Adrenal gland (tissue), 9 donors: ENCODE measurements at regions not wholly inside any gene's neighbourhood (a gene's known extent, or its start where the extent isn't known, plus 50 kb on each side); places are given as distances from the start of the nearest gene placed in this dataset.
"Not testable (repeated sequence)": the region's sequence is repeated elsewhere in the genome, so short reads cannot be mapped to it uniquely, and the experiment has no call there.

ENCODE experiments used
- DNase-seq, 7 donors: peaks; one replicate each; pipeline ENCODE4 v3.0.0-alpha.2; 2019 to 2020
- H3K27ac ChIP-seq, 5 donors: fragments of 200-600 bp; sonication (generic) in 4 of 5; 1 replicate in 3 of 5; 2 replicates in 2 of 5; pipeline versions ENCODE4 v1.5.1 to v1.8.0; 2016 to 2020; ENCODE audit warnings: mild to moderate bottlenecking in 1 of 5
- H3K27me3 ChIP-seq: fragments of 200-600 bp; 2 replicates; pipeline ENCODE4 v1.8.0; 2021
- H3K36me3 ChIP-seq, 2 donors: fragments of 200-600 bp; replicated peaks in 1 of 2; 1 replicate in 1 of 2; 2 replicates in 1 of 2; pipeline versions ENCODE4 v1.5.1 to v1.8.0; 2018 to 2022
- H3K4me1 ChIP-seq, 2 donors: fragments of 200-600 bp; replicated peaks in 1 of 2; 1 replicate in 1 of 2; 2 replicates in 1 of 2; pipeline versions ENCODE4 v1.5.1 to v1.8.0; 2018 to 2021
- H3K4me3 ChIP-seq, 4 donors: fragments of 200-600 bp; sonication (generic) in 3 of 4; one replicate each; pipeline ENCODE4 v1.5.1; 2016 to 2018
- H3K9me3 ChIP-seq, 3 donors: fragments of 200-600 bp; sonication (generic) in 1 of 3; replicated peaks in 1 of 3; 1 replicate in 2 of 3; 2 replicates in 1 of 3; pipeline versions ENCODE4 v1.5.1 to v1.8.0; 2016 to 2021
- POLR2A ChIP-seq, 2 donors: fragments of 450-650 bp; IDR thresholded peaks; one replicate each; pipeline ENCODE4 v1.6.1; 2017; ENCODE audit warnings: antibody characterized with exemption in 2 of 2, mild to moderate bottlenecking in 2 of 2, moderate library complexity in 1 of 2
- WGBS, 4 donors: extraction: QIAGEN DNeasy Blood & Tissue Kit in 2 of 4; methylation state at CpG; one replicate each; pipeline versions ENCODE4 v1.1.5 to v1.1.7; 2013 to 2017; 5-methylcytosine and 5-hydroxymethylcytosine counted together
- intact Hi-C, 2 donors: fragments of 100-400 bp; cut with DNase I; formaldehyde crosslinking; loops; one replicate each; pipeline versions ENCODE4 v1.14.1 to v1.15.0; 2022 to 2023
- TF ChIP-seq, protein P1 (sequence below), 6 experiments: fragments of 450-650 bp in 4 of 6; fragments of 200-600 bp in 2 of 6; sonication (generic) in 1 of 6; IDR thresholded peaks; 1 replicate in 5 of 6; 2 replicates in 1 of 6; pipeline versions ENCODE4 v1.5.1 to v1.8.0; 2016 to 2021; ENCODE audit warnings: antibody characterized with exemption in 6 of 6, mild to moderate bottlenecking in 2 of 6, moderate library complexity in 1 of 6
- donor health status: healthy with polysubstance abuse.
- donor health status: Bipolar disorder and iron deficiency.
- donor health status: DM: yes; HTN: yes; CAD: no.
- donor health status: DM: no; HTN: no; CAD: no.
- donor health status: DM: no; HTN: no; CAD: no.

DNA sequence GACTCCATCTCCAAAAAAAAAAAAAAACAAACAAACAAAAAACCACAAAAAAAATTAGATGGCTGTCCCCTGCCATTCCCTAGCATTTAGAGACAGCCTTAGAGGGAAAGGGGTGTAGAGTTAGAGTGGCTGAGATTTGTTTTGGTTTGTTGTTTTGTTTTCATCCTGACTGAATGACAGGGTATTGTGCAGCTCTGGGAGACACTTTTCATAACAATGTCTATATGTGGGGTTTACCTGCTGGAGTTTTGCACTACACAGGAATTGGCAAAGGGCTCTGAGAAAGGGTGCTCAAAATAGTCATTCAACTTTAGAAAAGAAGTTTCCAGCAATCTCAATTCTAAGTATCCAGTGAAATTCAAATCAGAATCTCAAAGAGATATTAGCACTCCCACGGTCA lies 732.5 kb upstream of the CHAC2 start:
- H3K4me3 ChIP-seq = no peak overlapping the region
- no peak for DNase-seq
- TF ChIP-seq, protein P1, sequence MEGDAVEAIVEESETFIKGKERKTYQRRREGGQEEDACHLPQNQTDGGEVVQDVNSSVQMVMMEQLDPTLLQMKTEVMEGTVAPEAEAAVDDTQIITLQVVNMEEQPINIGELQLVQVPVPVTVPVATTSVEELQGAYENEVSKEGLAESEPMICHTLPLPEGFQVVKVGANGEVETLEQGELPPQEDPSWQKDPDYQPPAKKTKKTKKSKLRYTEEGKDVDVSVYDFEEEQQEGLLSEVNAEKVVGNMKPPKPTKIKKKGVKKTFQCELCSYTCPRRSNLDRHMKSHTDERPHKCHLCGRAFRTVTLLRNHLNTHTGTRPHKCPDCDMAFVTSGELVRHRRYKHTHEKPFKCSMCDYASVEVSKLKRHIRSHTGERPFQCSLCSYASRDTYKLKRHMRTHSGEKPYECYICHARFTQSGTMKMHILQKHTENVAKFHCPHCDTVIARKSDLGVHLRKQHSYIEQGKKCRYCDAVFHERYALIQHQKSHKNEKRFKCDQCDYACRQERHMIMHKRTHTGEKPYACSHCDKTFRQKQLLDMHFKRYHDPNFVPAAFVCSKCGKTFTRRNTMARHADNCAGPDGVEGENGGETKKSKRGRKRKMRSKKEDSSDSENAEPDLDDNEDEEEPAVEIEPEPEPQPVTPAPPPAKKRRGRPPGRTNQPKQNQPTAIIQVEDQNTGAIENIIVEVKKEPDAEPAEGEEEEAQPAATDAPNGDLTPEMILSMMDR (IDR thresholded peaks at IDR 0.05) = no peak
- no peak for TF ChIP-seq POLR2A (IDR thresholded peaks at IDR 0.05)
- H3K4me1 ChIP-seq = no peaks in the 10 kb centered on the region
- intact Hi-C loops = no loop called here
- H3K27ac ChIP-seq = no peak overlapping the region
- WGBS, 4 donors = 50 to 76% (median 65%) methylated on average over 1 of the region's 1 CpG
- H3K27me3 ChIP-seq = no peaks in the 10 kb centered on the region
- no peaks in the 10 kb centered on the region for H3K9me3 ChIP-seq
- no peaks in the 10 kb centered on the region for H3K36me3 ChIP-seq

DNA sequence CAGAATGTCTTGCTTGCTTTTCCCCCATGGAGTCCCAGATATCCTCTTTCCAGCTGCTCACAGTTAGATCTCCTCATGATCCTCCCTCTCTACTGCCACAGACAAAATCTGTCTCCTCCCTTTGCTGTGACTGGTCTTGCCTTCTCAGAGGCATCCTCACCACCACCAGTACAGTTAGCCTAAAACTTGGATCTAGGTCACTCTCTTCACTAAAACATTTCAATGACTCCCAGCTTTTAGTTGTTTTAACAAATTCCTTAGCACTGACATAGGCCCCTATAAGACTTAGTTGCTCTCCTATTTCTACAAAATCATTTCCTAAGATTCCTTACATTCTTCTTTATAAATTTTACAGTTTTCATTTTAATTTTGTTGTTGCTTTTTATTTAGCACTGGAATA lies 734.2 kb upstream of the CHAC2 start:
- H3K4me1 ChIP-seq = no peaks in the 10 kb centered on the region
- H3K4me3 ChIP-seq = no peak overlapping the region
- no peak for TF ChIP-seq POLR2A (IDR thresholded peaks at IDR 0.05)
- TF ChIP-seq, protein P1 (IDR thresholded peaks at IDR 0.05) = no peak
- no peaks in the 10 kb centered on the region for H3K36me3 ChIP-seq
- H3K27ac ChIP-seq = no peak overlapping the region
- intact Hi-C loops = no loop called here
- no peak for DNase-seq
- no peaks in the 10 kb centered on the region for H3K9me3 ChIP-seq
- no peaks in the 10 kb centered on the region for H3K27me3 ChIP-seq

DNA sequence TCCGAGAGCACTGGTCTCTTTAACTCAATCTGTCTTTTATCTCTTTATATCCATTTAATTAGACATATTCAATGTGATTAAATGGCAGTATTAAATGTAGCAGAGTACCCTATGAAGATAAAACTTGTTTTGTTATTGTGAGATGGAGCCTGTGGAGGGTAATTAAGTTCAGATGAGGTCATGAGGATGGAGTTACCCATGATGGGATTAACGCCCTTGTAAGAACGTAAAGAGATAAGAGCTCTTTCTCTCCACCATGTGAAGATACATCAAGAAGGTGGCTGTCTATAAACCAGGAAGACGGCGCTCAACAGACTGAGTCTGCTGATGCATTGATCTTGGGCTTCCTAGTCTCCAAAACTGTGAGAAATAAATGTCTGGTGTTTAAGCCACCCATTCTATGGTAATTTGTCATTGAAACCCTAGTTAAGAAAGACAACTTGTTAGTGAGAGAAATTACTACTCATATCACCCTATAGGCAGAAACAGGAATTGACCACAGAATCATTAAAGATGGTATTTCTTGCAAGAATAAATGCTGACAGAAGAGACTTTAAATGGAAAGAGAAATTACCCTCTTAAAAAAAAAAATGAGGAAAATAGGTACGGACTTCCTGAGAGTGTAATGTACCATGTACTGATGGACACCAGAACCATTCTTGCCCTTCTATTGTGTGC lies 738.7 kb upstream of the CHAC2 start:
- 75 to 78% (median 77%) methylated on average over 6 of the region's 6 CpGs for WGBS, 4 donors
- intact Hi-C loops = no loop called here
- DNase-seq = no peak

DNA sequence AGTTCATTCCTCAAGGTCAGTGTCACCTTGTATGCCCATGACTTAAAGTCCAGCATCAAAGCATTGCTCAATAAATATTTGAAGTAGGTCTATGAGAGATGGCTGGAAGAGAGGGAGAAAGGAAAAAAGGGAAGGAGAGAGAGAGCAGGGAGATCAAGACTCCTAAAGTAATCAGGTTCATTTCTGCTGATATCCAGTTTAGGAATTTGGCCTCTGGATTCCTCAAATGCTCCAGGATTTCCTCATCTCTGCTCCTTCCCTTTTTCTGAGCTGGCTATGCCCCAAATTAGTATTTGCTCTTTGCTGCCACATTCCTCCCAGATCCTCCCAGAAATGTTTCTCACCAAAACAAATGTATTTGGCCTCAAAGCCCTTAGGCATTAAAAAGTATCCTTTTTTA lies 739.4 kb upstream of the CHAC2 start:
- Histone ChIP-seq H3K4me3 (no peak overlapping the region), H3K36me3 (no peaks in the 10 kb centered on the region), H3K27me3 (no peaks in the 10 kb centered on the region), H3K9me3 (no peaks in the 10 kb centered on the region), H3K4me1 (no peaks in the 10 kb centered on the region), H3K27ac (no peak overlapping the region)
- DNase-seq = no peak
- TF ChIP-seq POLR2A (IDR thresholded peaks at IDR 0.05) = no peak
- TF ChIP-seq, protein P1 (IDR thresholded peaks at IDR 0.05) = no peak
- intact Hi-C loops = no loop called here

More for the DNA sequence above, 738.7 kb upstream of the CHAC2 start:
- no peaks in the 10 kb centered on the region for H3K4me1 ChIP-seq
- no peak overlapping the region for H3K27ac ChIP-seq
- TF ChIP-seq, protein P1 (IDR thresholded peaks at IDR 0.05) = no peak
- no peak for TF ChIP-seq POLR2A (IDR thresholded peaks at IDR 0.05)
- H3K9me3 ChIP-seq = no peaks in the 10 kb centered on the region
- no peaks in the 10 kb centered on the region for H3K36me3 ChIP-seq
- H3K4me3 ChIP-seq = no peak overlapping the region
- H3K27me3 ChIP-seq = no peaks in the 10 kb centered on the region

DNA sequence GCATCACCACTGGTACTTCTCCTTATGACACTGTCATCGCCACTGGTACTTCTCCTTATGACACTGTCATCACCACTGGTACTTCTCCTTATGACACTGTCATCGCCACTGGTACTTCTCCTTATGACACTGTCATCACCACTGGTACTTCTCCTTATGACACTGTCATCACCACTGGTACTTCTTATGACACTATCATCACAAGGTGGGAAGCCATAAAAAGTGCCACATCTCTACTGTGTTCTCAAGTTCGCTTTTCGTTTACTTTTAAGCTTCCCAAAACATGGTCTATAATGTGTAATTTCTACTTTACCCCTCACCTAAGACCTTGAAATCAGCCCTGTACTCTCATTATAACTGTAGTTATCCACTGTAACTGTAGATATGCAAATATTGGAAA lies 745.4 kb upstream of the CHAC2 start:
- H3K4me1 ChIP-seq, H3K9me3 ChIP-seq, DNase-seq, H3K36me3 ChIP-seq, H3K27ac ChIP-seq, H3K27me3 ChIP-seq, intact Hi-C loops, H3K4me3 ChIP-seq: not testable (repeated sequence)
- WGBS, 4 donors = 72 to 79% (median 75%) methylated on average over 4 of the region's 4 CpGs
